ENCODE measurements at regions not wholly inside any gene's neighbourhood (a gene's known extent, or its start where the extent isn't known, plus 50 kb on each side); places are given as distances from the start of the nearest gene placed in this dataset.

GRCh38 chr4:128364565-128364964 is 77.0 kb upstream of the PGRMC2 start:
- no peak for FAIRE-seq
- WGBS (ENCODE audit: insufficient coverage, low coverage, missing lambda C conversion rate) = 47% methylated on average over 7 of the region's 7 CpGs

More at GRCh38 chr4:128364565-128364964, 77.0 kb upstream of the PGRMC2 start:
- Histone ChIP-seq H2AFZ (ENCODE audit: low read depth, low read length) (no peak overlapping the region), H3K27me3 (ENCODE audit: control insufficient read depth in 2 of 2, insufficient read depth in 2 of 2, low read length in 2 of 2) (no peaks in the 10 kb centered on the region), H3K9me1 (ENCODE audit: control insufficient read depth, insufficient read depth, low read length) (no peaks in the 10 kb centered on the region), H3K4me1 (replicated peaks in 1 of 2; ENCODE audit: control insufficient read depth in 2 of 2, insufficient read depth in 2 of 2, low read length in 2 of 2) (no peaks in the 10 kb centered on the region), H3K79me2 (ENCODE audit: control insufficient read depth, insufficient read depth, low read length) (no peaks in the 10 kb centered on the region), H4K20me1 (replicated peaks; ENCODE audit: control insufficient read depth, insufficient read depth, low read length) (no peaks in the 10 kb centered on the region), H3K4me3 (no peak overlapping the region), H3K36me3 (ENCODE audit: control insufficient read depth, insufficient read depth, low read length) (no peaks in the 10 kb centered on the region), H3K9ac (ENCODE audit: insufficient read depth in 1 of 2, low read depth in 2 of 2, low read length in 2 of 2) (no peak overlapping the region), H3K27ac (ENCODE audit: extremely low read depth, low read depth, low read length) (no peak overlapping the region), H3K9me3 (replicated peaks; ENCODE audit: control insufficient read depth, insufficient read depth, low read depth, low read length) (peaks cover 4% of the 10 kb centered on the region; the same call in 1 of the 2 replicates), H3K4me2 (ENCODE audit: insufficient read depth, low read length) (no peak overlapping the region)
- ChIA-PET CTCF (ENCODE audit: low intra/inter-chr PET ratio) (no interaction called here), POLR2A (interaction anchor here (0.5 to 0.8 kb wide), 2 partner anchors 9 to 30 kb away, joined by 3 read pairs; no protein-coding TSS in a partner anchor)
- DNase-seq (ENCODE audit: extremely low read depth in 1 of 4, low spot score in 3 of 4) (no peak), ATAC-seq (no peak)
- intact Hi-C loops (cut with micrococcal nuclease) = no loop called here
- TF ChIP-seq ATF2 (CRISPR knock-in tag; IDR thresholded peaks at IDR 0.05) (no peak), CSDE1 (IDR thresholded peaks at IDR 0.05) (no peak), SAP30 (IDR thresholded peaks at IDR 0.05; ENCODE audit: borderline replicate concordance, insufficient read depth, low read depth, low read length, poor library complexity, severe bottlenecking) (no peak), ATF6 (CRISPR knock-in tag; IDR thresholded peaks at IDR 0.05) (no peak), MEF2A (IDR thresholded peaks at IDR 0.05; ENCODE audit: control insufficient read depth, low read depth, low read length) (no peak)
- BruUV-seq (replicated peaks) = no TSS peak
- in situ Hi-C loops (cut with MboI) = no loop called here
